AG04450 (cell line): ENCODE measurements at regions not wholly inside any gene's neighbourhood (a gene's known extent, or its start where the extent isn't known, plus 50 kb on each side); places are given as distances from the start of the nearest gene placed in this dataset.

Source experiments
- CTCF ChIA-PET: fragments of 300-600, 350-600 bp; formaldehyde crosslinking; extraction: SDS; loops from one replicate; lab custom pipeline; 2022; ENCODE audit warnings: antibody characterized with exemption, inconsistent platforms; lab: Charles Lee
- POLR2A ChIA-PET: fragments of 350-600 bp; formaldehyde crosslinking; extraction: SDS; loops from one replicate; lab custom pipeline; 2021; ENCODE audit warnings: antibody characterized with exemption, inconsistent platforms; lab: Yijun Ruan, JAX
- DNase-seq: peaks from one replicate; pipeline ENCODE4 v3.0.0-alpha.2; 2011; ENCODE audit warnings: low read depth, low spot score
- H3K27ac ChIP-seq: one replicate; pipeline ENCODE4 v1.5.1; 2012; ENCODE audit warnings: low read depth, low read length, control low read depth
- H3K27me3 ChIP-seq: one replicate; pipeline ENCODE4 v1.6.0; 2012; ENCODE audit warnings: low read length; ENCODE audit not compliant: control insufficient read depth, insufficient read depth
- H3K4me3 ChIP-seq: 2 replicates; pipeline ENCODE4 v1.5.1; 2011; ENCODE audit warnings: mild to moderate bottlenecking, low read depth, low read length, control low read depth
- H3K9me3 ChIP-seq: 2 replicates; pipeline ENCODE4 v1.5.1; 2012; ENCODE audit warnings: low read length; ENCODE audit not compliant: control insufficient read depth, insufficient read depth
- TF ChIP-seq, protein P1 (sequence below): IDR thresholded peaks from 2 replicates; pipeline ENCODE4 v1.5.1; 2011; ENCODE audit warnings: low read depth, low read length, control low read depth, inconsistent platforms

DNA sequence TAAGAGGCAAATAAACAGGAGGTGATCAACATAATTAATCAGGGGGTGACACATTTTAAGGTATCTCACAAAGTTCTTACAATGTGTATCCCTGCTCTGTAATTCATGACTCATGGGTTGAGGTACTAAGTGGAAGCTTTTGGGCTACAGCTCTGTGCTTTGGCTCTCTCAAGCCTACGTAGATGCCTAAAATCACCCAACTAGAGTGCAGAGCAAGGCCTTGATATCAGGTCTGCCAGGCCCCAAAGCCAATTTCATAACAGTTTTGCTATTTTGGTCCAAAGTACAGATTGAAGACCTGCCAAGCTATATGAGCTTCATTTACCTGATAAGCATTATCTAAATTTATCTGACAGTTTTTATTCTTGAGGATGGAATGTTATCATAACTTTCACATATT is 175.3 kb upstream of the BET1 start:
- no peak overlapping the region for H3K4me3 ChIP-seq
- DNase-seq = no peak
- TF ChIP-seq, protein P1, sequence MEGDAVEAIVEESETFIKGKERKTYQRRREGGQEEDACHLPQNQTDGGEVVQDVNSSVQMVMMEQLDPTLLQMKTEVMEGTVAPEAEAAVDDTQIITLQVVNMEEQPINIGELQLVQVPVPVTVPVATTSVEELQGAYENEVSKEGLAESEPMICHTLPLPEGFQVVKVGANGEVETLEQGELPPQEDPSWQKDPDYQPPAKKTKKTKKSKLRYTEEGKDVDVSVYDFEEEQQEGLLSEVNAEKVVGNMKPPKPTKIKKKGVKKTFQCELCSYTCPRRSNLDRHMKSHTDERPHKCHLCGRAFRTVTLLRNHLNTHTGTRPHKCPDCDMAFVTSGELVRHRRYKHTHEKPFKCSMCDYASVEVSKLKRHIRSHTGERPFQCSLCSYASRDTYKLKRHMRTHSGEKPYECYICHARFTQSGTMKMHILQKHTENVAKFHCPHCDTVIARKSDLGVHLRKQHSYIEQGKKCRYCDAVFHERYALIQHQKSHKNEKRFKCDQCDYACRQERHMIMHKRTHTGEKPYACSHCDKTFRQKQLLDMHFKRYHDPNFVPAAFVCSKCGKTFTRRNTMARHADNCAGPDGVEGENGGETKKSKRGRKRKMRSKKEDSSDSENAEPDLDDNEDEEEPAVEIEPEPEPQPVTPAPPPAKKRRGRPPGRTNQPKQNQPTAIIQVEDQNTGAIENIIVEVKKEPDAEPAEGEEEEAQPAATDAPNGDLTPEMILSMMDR = no peak
- H3K9me3 ChIP-seq = no peaks in the 10 kb centered on the region
- ChIA-PET CTCF (no interaction called here), POLR2A (no interaction called here)
- no peaks in the 10 kb centered on the region for H3K27me3 ChIP-seq
- H3K27ac ChIP-seq = no peak overlapping the region

DNA sequence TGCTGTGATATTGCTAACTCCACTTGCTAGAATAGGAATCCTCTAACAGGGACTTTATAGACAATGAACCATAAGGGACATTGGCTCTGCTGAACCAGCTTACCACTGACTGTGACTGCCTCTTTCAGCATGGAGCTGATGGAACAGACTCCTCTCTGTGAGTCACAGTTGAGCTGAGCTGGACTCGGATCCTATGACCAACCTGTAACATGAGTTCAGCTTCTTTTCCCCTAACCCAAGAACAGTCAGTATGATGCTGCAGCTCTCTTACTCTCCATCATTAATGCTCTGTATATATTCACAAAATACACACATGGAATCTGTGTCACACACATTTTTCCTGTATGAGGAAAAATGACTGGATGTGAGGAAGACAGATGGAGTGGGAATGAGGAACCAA is 177.9 kb upstream of the BET1 start:
- POLR2A ChIA-PET = interaction anchor here (1.2 kb wide), 1 partner anchor 52 kb away, joined by 4 read pairs; no protein-coding TSS in a partner anchor
- no peaks in the 10 kb centered on the region for H3K27me3 ChIP-seq
- no peak overlapping the region for H3K4me3 ChIP-seq
- DNase-seq = peak; percentile 77
- TF ChIP-seq, protein P1 = no peak
- H3K9me3 ChIP-seq = no peaks in the 10 kb centered on the region
- CTCF ChIA-PET = interaction anchor here (1.0 to 1.5 kb wide), 3 partner anchors 107 to 279 kb away, joined by 4 to 6 read pairs (median 5); no protein-coding TSS in a partner anchor
- peak overlapping the region; percentile 73 for H3K27ac ChIP-seq

DNA sequence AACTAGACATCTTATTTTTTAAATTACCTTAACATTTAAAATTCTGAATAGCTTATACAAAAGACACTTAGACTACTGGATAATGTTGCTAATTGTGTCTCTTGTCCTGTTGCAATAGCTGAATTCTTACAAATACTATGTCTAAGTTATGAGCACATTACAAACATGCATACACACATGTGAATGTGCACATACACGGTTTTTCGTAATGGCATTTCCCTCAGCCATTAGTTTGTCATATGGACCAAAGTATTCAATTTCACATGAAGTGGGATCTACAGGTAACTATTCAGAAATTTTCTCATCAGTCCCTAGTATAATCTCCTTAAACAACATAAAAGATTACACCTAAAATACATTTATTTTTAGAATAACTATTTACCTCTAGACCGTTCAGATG is 178.6 kb upstream of the BET1 start:
- H3K27me3 ChIP-seq = no peaks in the 10 kb centered on the region
- CTCF ChIA-PET = interaction anchor here (1.0 to 1.5 kb wide), 2 partner anchors 106 to 253 kb away, joined by 4 to 5 read pairs; no protein-coding TSS in a partner anchor

GRCh38 chr7:94183289-94183749 is 179.2 kb upstream of the BET1 start:
- H3K9me3 ChIP-seq = no peaks in the 10 kb centered on the region
- peak overlapping the region; percentile 15; the same call in 1 of the 2 replicates for H3K4me3 ChIP-seq
- TF ChIP-seq, protein P1 = 0 out of 2 replicates have a peak, but pooled peaks have one; percentile 11
- no peaks in the 10 kb centered on the region for H3K27me3 ChIP-seq
- ChIA-PET POLR2A (interaction anchor here (0.7 kb wide), 1 partner anchor 37 kb away, joined by 4 read pairs; no protein-coding TSS in a partner anchor), CTCF (no interaction called here)
- peak overlapping the region; percentile 98 for H3K27ac ChIP-seq
- DNase-seq = peak; percentile 95

More for the DNA sequence above, 178.6 kb upstream of the BET1 start:
- TF ChIP-seq, protein P1 = no peak
- POLR2A ChIA-PET = interaction anchor here (1.2 kb wide), 1 partner anchor 53 kb away, joined by 4 read pairs; no protein-coding TSS in a partner anchor
- no peak for DNase-seq
- no peaks in the 10 kb centered on the region for H3K9me3 ChIP-seq
- H3K4me3 ChIP-seq = no peak overlapping the region
- H3K27ac ChIP-seq = no peak overlapping the region

- DNase-seq = no peak
- ChIA-PET CTCF (interaction anchor here (1.4 kb wide), 1 partner anchor 97 kb away, joined by 4 read pairs; no protein-coding TSS in a partner anchor), POLR2A (interaction anchor here (0.7 kb wide), 1 partner anchor 37 kb away, joined by 4 read pairs; no protein-coding TSS in a partner anchor)
- Histone ChIP-seq H3K27me3 (no peaks in the 10 kb centered on the region), H3K4me3 (no peak overlapping the region), H3K27ac (peak overlapping the region; percentile 81), H3K9me3 (no peaks in the 10 kb centered on the region)
- TF ChIP-seq, protein P1 = no peak
These were observed 179.7 kb upstream of the BET1 start for GRCh38 chr7:94183891-94184290.
